GM18498 (cell line): ENCODE measurements at regions not wholly inside any gene's neighbourhood (a gene's known extent, or its start where the extent isn't known, plus 50 kb on each side); places are given as distances from the start of the nearest gene placed in this dataset.

ENCODE experiments used
- ATAC-seq: cut with Tn5 transposase; IDR thresholded peaks from one replicate; pipeline ENCODE4 v1.9.1; 2021; ENCODE audit warnings: mild to moderate bottlenecking, moderate library complexity; ENCODE audit not compliant: unreplicated experiment

GRCh38 chr21:38920631-38921398 lies 115.1 kb downstream of the ETS2 start:
- ATAC-seq = no peak

- no peak for ATAC-seq
These were observed 113.0 kb downstream of the ETS2 start for GRCh38 chr21:38918607-38919346.

DNA sequence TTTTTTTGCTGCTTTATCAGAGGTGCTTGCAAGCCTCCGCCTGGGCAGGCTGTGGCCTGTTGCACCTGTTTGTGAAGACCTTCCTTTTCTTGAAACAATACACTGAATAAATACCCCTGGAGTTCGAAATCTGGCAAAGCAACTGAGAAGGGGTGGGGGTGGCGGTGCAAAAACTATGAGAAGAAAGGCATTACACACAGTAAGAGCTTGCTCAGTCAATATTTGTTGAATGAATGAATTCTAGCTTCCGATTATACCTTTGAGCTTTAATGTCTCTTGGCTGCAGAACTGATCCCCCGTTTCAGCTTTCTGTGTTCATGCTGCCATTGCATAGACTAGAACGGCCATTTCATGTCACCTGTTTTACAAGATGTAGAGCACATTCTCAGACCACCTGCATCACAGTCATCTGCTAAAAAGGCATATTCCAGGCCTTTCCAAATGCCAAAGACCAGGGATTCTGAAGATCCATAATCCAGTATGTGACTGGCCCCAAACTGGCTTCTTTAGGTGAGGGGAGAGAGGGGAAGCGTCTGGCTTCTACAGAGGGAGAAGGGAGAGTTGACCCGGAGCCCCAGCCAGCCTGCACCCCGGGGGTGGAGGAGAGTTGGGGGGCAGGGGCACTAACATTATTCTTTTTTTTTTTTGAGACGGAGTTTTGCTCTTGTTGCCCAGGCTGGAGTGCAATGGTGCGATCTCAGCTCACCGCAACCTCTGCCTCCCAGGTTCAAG lies 111.5 kb downstream of the ETS2 start:
- no peak for ATAC-seq

GRCh38 chr21:38916214-38916964 lies 110.7 kb downstream of the ETS2 start:
- no peak for ATAC-seq

DNA sequence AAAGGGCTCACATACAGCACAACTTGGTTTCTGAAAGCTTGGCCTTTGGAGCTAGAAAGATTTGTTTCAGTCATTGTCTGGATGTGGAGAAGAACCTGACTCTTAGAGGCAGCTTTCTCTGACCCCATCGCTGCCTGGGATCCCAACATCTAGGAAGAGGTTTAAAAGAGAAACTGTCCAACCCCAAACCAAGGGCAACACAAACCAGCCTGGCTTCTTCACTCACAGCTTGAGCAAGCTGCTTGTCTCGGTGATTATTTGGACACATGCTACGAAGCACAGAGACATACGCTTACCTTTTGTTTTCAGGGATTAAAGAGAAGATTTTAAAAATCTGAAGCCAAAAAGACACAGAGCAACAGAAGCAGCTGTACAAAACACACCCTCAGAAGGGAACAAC lies 109.8 kb downstream of the ETS2 start:
- no peak for ATAC-seq

DNA sequence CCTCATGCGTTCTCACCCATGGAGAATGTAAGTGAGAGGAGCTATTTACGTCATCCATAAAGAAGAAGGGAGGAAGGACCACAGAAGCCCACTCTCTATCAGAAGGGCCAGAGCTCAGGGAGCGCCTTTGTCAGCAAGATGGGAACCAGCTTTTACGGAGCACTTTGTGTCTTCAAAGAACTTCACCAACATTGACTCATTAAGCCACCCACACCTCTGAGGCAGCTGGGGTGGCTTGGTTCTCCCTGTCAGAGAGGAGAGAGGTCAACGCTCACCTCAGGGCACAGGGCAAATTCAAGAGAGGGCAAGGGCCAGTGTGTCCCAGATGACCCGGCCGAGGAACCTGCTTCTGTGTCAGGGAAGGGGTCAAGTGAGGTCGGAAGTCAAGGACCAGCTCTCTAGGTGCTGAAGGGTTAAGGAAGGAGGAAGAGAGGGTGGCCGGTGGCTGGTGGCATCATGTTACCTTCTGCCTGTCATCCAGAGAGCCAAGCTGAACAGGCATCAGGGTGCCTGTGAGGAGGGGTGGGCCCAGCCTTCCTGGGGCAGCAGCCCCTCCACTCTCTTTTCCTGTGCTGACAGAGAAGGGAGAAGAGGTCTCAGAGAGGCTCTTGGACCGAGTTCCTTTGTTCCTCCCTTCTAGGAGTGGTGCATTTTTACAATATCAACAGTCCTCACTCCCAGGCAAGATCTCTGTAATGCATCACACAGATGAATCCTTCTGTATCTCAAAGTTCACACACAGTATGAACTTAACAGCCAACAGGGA lies 109.0 kb downstream of the ETS2 start:
- ATAC-seq = no peak

GRCh38 chr21:38913893-38914527 lies 108.3 kb downstream of the ETS2 start:
- ATAC-seq = no peak

GRCh38 chr21:38913120-38913892 lies 107.6 kb downstream of the ETS2 start:
- ATAC-seq = no peak

- no peak for ATAC-seq
These were observed 107.0 kb downstream of the ETS2 start for GRCh38 chr21:38912789-38913119.

DNA sequence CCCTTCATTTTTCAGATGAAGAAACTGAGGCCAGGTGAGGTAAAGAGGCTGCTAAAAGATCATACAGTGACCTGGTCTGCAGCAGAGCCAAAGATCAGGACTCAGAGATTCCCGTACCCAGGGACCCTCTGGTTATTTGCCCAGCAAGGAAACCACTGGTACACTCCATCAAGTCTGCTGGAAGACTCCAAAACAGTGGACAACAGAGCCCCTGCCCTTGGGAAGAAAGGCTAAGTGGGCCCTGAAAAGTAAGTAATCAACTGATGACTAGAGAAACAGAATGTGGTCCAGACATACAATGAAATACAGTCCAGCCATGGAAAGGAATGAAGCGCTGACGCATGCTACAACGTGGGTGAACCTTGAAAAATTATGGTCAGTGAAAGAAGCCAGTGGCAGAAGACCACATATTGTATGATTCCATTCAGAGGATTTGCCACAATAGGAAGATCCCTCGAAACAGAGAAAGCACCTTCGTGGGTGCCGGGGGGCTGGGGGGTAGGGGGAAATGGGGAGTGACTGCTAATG lies 106.4 kb downstream of the ETS2 start:
- ATAC-seq = no peak

DNA sequence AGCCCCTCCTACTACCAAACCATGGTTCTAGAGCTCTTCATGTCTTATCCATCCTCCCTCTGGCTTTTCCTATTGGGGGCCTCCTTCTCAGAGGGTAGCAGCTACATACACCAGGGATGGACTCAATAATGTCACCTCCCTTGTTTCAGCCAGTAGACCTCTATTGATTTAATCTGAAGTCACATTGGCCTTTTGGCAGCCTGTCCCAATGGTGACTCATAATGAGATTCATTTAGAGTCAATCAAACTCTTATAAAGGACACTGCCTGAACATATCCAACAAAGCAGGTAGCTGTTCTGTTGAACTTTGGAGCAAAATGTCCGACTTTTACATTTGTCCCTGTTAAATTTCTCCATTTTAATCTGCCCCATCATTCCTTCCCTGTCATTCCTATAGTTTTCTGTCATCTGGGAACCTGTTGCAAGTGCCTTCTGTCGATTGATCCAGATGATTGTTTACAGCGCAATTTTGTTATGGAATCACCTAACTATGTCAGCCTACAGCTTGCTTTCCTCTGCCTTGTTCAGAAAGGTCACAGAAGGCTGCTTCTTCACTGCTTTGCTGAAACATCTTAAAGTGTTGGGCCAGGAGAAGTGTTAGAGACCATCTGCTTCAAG lies 105.9 kb downstream of the ETS2 start:
- no peak for ATAC-seq

DNA sequence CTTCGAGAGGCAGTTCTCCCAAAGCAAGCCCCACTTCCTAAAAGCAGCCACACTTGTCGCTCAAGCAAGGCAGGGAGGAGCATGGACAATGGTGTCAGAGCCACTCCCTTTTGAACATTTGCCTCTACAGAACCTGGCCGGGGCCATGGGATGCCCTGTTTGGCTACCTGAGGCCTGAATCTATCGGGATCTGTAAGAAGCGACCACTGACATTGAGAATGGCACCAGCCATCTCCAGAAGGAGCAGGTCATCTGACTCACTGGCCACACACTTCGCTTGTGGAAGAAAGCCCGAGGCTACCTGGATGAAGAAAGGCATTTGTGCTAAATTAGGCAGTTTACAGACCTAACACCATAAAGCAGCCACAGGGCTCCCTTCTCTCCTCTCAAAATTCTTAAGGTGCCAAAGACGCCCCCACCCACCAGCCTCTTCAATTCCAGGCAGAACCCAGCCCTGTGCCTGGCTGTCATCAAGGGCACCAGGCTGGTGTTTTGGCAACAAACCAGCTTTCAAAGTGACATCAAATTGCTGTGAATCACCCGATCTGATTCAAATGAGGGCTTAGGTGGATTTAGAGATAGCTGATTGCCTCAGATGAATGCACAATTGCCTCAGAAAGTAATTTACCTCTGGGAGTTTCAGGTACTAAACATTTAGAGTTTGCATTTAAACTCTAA lies 104.8 kb downstream of the ETS2 start:
- no peak for ATAC-seq

DNA sequence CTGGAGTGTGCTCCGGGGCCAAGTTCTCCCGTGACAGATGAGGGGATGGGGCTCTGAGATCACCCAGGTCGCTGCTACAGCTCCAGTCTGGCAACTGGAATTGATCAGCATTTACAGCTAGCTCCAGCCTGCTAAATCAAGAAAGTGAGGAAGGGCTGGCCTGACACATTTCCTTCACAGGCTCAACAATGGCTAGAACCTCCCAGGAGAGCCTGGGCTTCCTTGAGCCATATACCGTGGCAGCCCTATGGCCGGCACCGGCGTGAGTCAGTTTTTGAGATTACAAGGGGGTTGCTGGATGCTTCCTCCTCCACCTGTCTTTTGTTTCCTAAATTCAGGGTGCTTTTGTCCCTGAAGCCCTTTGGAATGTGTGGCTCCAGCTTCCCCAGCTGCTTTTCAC lies 104.2 kb downstream of the ETS2 start:
- ATAC-seq = no peak

GRCh38 chr21:38909109-38909508 lies 103.4 kb downstream of the ETS2 start:
- ATAC-seq = no peak

DNA sequence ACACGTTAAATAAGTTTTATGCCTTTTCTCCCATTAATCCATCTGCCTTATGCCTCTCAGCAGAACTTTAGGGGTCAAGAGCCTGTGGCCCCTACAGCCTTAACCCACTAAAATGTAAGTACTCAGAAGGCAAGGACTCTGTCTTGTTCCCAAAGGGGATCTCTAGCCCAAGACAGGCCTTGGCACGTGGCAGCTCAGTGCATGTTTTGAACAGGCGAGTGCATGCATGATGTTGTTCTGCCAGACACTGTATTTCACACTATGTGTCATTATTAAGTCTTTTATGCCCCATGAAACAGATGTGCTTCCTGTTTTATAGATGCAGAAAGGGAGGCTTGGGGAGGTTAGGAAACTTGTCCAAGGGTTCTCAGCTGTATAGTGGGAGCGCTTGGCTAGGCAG lies 102.8 kb downstream of the ETS2 start:
- no peak for ATAC-seq

- no peak for ATAC-seq
These were observed 100.0 kb downstream of the ETS2 start for GRCh38 chr21:38905752-38906151.

- ATAC-seq = no peak
These were observed 99.6 kb downstream of the ETS2 start for GRCh38 chr21:38905328-38905727.

DNA sequence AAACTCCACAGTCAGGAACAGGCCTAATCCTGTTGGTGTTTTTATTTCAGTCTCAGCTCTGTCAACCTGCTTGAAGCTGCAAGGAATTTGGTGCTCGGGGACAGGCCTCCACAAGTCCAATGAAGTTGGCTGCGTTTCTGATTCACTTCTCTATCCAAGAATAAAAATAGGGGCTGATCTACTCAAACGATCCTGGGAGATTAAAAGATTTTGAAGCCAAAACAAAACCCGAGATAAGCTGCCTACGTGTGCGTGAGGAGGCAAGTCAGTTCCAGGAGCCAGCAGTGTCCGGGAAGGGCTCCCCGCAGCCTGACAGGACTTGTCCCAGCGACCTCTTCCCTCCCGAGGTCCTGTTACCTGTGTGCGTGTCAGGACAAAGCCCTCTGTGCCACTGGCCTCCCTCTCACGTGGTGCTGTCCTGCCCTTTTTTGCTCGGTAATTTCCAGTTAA lies 98.0 kb downstream of the ETS2 start:
- no peak for ATAC-seq
